AG20443 (cell line): ENCODE measurements at regions not wholly inside any gene's neighbourhood (a gene's known extent, or its start where the extent isn't known, plus 50 kb on each side); places are given as distances from the start of the nearest gene placed in this dataset.
"Not testable (repeated sequence)": the region's sequence is repeated elsewhere in the genome, so short reads cannot be mapped to it uniquely, and the experiment has no call there.

Experiments
- DNase-seq: peaks from one replicate; pipeline ENCODE4 v3.0.0; 2012; ENCODE audit warnings: low spot score, mixed read lengths

- no peak for DNase-seq
Measured at GRCh38 chr22:22977479-22978200, 90.0 kb downstream of the IGLL5 start.

- no peak for DNase-seq
Measured at GRCh38 chr22:22978637-22979036, 91.0 kb downstream of the IGLL5 start.

GRCh38 chr22:22979121-22979724 lies 91.1 kb upstream of the GNAZ start:
- no peak for DNase-seq

GRCh38 chr22:22979954-22980353 lies 90.4 kb upstream of the GNAZ start:
- no peak for DNase-seq

GRCh38 chr22:22981670-22982571 lies 88.4 kb upstream of the GNAZ start:
- DNase-seq = no peak

GRCh38 chr22:22982616-22983015 lies 87.7 kb upstream of the GNAZ start:
- DNase-seq = no peak

GRCh38 chr22:22983123-22983522 lies 87.2 kb upstream of the GNAZ start:
- no peak for DNase-seq

GRCh38 chr22:22983816-22984215 lies 86.5 kb upstream of the GNAZ start:
- no peak for DNase-seq

- DNase-seq = no peak
Measured at GRCh38 chr22:22984967-22985366, 85.4 kb upstream of the GNAZ start.

- DNase-seq = no peak
Measured at GRCh38 chr22:22986008-22986407, 84.3 kb upstream of the GNAZ start.

GRCh38 chr22:22986640-22987039 lies 83.7 kb upstream of the GNAZ start:
- DNase-seq = no peak

- DNase-seq = no peak
Measured at GRCh38 chr22:22988150-22988549, 82.2 kb upstream of the GNAZ start.

GRCh38 chr22:22988785-22989184 lies 81.5 kb upstream of the GNAZ start:
- no peak for DNase-seq

GRCh38 chr22:22989856-22990255 lies 80.5 kb upstream of the GNAZ start:
- no peak for DNase-seq

- not testable (repeated sequence) for DNase-seq
Measured at GRCh38 chr22:22990711-22991505, 79.4 kb upstream of the GNAZ start.

GRCh38 chr22:22992474-22992873 lies 77.8 kb upstream of the GNAZ start:
- no peak for DNase-seq

GRCh38 chr22:22993184-22993583 lies 77.1 kb upstream of the GNAZ start:
- DNase-seq = no peak

- no peak for DNase-seq
Measured at GRCh38 chr22:22995166-22995565, 75.2 kb upstream of the GNAZ start.

- DNase-seq = no peak
Measured at GRCh38 chr22:22996511-22997261, 73.6 kb upstream of the GNAZ start.

GRCh38 chr22:22997262-22997898 lies 72.9 kb upstream of the GNAZ start:
- DNase-seq = no peak

- no peak for DNase-seq
Measured at GRCh38 chr22:22997988-22998387, 72.3 kb upstream of the GNAZ start.
